Fibroblast of lung (primary cell): ENCODE measurements at regions not wholly inside any gene's neighbourhood (a gene's known extent, or its start where the extent isn't known, plus 50 kb on each side); places are given as distances from the start of the nearest gene placed in this dataset.

Experiments used
- EZH2 ChIP-seq: IDR thresholded peaks from 2 replicates; pipeline ENCODE4 v1.5.1; 2012; ENCODE audit warnings: low read length, control low read depth, mild to moderate bottlenecking; ENCODE audit errors: missing control alignments
- TF ChIP-seq, protein P1 (sequence below), 2 donors: IDR thresholded peaks in 1 of 2; conservative IDR thresholded peaks in 1 of 2; 1 replicate in 1 of 2; 2 replicates in 1 of 2; pipeline ENCODE4 v1.5.1; 2011 to 2012; ENCODE audit warnings: low read length in 2 of 2, control low read depth in 1 of 2, inconsistent platforms in 1 of 2, low read depth in 1 of 2, mild to moderate bottlenecking in 1 of 2

DNA sequence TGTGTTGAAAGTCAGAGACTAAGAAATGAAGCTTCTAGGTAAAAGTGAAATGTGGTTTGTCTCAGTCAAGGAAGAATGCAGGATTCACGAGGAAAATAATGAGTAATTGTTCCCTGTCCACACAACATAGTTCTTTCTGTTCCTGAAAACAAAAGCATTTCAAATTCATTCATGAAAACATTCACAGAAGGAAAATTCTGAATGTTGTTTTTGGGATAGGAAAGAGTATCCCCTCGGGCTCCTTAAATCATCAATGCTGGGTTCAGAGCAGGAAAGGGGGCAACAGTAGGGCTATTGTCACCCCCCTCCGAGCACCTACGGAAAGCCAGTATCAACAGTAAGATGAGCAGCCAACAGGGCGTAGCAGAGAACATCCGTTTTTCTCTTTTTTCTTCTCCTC lies 769.9 kb upstream of the ADAMTS16 start:
- TF ChIP-seq, protein P1, sequence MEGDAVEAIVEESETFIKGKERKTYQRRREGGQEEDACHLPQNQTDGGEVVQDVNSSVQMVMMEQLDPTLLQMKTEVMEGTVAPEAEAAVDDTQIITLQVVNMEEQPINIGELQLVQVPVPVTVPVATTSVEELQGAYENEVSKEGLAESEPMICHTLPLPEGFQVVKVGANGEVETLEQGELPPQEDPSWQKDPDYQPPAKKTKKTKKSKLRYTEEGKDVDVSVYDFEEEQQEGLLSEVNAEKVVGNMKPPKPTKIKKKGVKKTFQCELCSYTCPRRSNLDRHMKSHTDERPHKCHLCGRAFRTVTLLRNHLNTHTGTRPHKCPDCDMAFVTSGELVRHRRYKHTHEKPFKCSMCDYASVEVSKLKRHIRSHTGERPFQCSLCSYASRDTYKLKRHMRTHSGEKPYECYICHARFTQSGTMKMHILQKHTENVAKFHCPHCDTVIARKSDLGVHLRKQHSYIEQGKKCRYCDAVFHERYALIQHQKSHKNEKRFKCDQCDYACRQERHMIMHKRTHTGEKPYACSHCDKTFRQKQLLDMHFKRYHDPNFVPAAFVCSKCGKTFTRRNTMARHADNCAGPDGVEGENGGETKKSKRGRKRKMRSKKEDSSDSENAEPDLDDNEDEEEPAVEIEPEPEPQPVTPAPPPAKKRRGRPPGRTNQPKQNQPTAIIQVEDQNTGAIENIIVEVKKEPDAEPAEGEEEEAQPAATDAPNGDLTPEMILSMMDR (conservative IDR thresholded peaks at IDR 0.05 in 1 of 2, IDR thresholded peaks at IDR 0.05 in 1 of 2; ENCODE audit: low read depth in 1 of 2, low read length in 2 of 2) = no peak
- TF ChIP-seq EZH2 = no peak
